IPS DF 4.7 (cell line): ENCODE measurements at regions not wholly inside any gene's neighbourhood (a gene's known extent, or its start where the extent isn't known, plus 50 kb on each side); places are given as distances from the start of the nearest gene placed in this dataset.
"Not testable (repeated sequence)": the region's sequence is repeated elsewhere in the genome, so short reads cannot be mapped to it uniquely, and the experiment has no call there.

Experiments
- DNase-seq: peaks from one replicate; pipeline ENCODE4 v3.0.0-alpha.2; 2013; ENCODE audit warnings: low spot score; ENCODE audit errors: extremely low read depth

GRCh38 chrX:95973456-95974095 lies 711.1 kb upstream of the DIAPH2 start:
- DNase-seq = not testable (repeated sequence)

GRCh38 chrX:95974096-95974470 lies 710.6 kb upstream of the DIAPH2 start:
- no peak for DNase-seq

GRCh38 chrX:95974890-95975289 lies 709.8 kb upstream of the DIAPH2 start:
- no peak for DNase-seq

- no peak for DNase-seq
Observed at GRCh38 chrX:95995583-95995982, 689.1 kb upstream of the DIAPH2 start.

GRCh38 chrX:95996294-95996693 lies 688.3 kb upstream of the DIAPH2 start:
- no peak for DNase-seq

GRCh38 chrX:96002431-96002830 lies 682.2 kb upstream of the DIAPH2 start:
- no peak for DNase-seq

- no peak for DNase-seq
Observed at GRCh38 chrX:96004386-96004785, 680.3 kb upstream of the DIAPH2 start.

GRCh38 chrX:96006281-96006680 lies 678.4 kb upstream of the DIAPH2 start:
- no peak for DNase-seq

GRCh38 chrX:96027407-96027806 lies 657.2 kb upstream of the DIAPH2 start:
- no peak for DNase-seq

- no peak for DNase-seq
Observed at GRCh38 chrX:96052078-96052477, 632.6 kb upstream of the DIAPH2 start.

- no peak for DNase-seq
Observed at GRCh38 chrX:96081891-96082290, 602.8 kb upstream of the DIAPH2 start.

GRCh38 chrX:96094616-96095015 lies 590.0 kb upstream of the DIAPH2 start:
- no peak for DNase-seq

GRCh38 chrX:96098471-96098870 lies 586.2 kb upstream of the DIAPH2 start:
- no peak for DNase-seq

GRCh38 chrX:96102997-96103396 lies 581.6 kb upstream of the DIAPH2 start:
- DNase-seq = no peak

- DNase-seq = no peak
Observed at GRCh38 chrX:96112689-96113088, 572.0 kb upstream of the DIAPH2 start.

GRCh38 chrX:96126182-96126581 lies 558.5 kb upstream of the DIAPH2 start:
- DNase-seq = no peak

- not testable (repeated sequence) for DNase-seq
Observed at GRCh38 chrX:96128058-96128457, 556.6 kb upstream of the DIAPH2 start.

- no peak for DNase-seq
Observed at GRCh38 chrX:96140796-96141195, 543.8 kb upstream of the DIAPH2 start.

GRCh38 chrX:96147681-96148080 lies 537.0 kb upstream of the DIAPH2 start:
- DNase-seq = no peak

- DNase-seq = no peak
Observed at GRCh38 chrX:96170626-96171025, 514.0 kb upstream of the DIAPH2 start.

GRCh38 chrX:96176921-96177320 lies 507.7 kb upstream of the DIAPH2 start:
- no peak for DNase-seq

GRCh38 chrX:96181605-96182004 lies 503.0 kb upstream of the DIAPH2 start:
- DNase-seq = no peak

GRCh38 chrX:96182366-96182765 lies 502.3 kb upstream of the DIAPH2 start:
- no peak for DNase-seq

GRCh38 chrX:96183391-96183790 lies 501.3 kb upstream of the DIAPH2 start:
- DNase-seq = no peak
